ENCODE measurements at regions not wholly inside any gene's neighbourhood (a gene's known extent, or its start where the extent isn't known, plus 50 kb on each side); places are given as distances from the start of the nearest gene placed in this dataset.

DNA sequence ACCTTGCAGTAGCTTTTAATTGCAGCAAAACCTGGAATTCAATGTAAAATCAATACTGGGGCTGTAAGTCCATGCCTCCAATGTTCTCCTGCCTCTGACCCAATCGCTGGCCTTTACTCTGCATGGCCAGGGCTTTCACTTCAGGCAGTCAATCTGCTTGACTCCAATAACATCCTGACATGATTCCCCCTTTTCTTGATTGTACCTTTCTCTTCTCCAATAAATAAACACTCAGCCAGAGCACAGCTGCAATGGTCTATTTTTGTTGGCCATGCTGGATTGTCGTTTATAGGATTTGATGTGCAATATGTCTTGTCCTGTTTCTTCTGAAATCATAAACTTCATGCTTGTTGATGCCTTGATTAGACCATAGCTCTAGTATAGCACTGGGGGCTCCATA lies 97.8 kb upstream of the COL1A2 start:
- DNase-seq (no peak), ATAC-seq (ENCODE audit: low read depth in 2 of 2) (no peak)
- Histone ChIP-seq H3K27ac (ENCODE audit: insufficient read depth, low read length, poor library complexity, severe bottlenecking) (no peak overlapping the region), H3K9me3 (ENCODE audit: control insufficient read depth in 2 of 2, low read length in 2 of 2) (no peaks in the 10 kb centered on the region), H3K27me3 (ENCODE audit: control insufficient read depth, insufficient read depth, low read length) (no peaks in the 10 kb centered on the region), H3K4me3 (ENCODE audit: low read depth, low read length) (no peak overlapping the region), H3K4me1 (ENCODE audit: control insufficient read depth, insufficient read depth, low read length, poor library complexity, severe bottlenecking) (no peaks in the 10 kb centered on the region), H3K36me3 (ENCODE audit: control insufficient read depth, insufficient read depth, low read length) (no peaks in the 10 kb centered on the region)
- no peaks in the 10 kb centered on the region for H3K4me1 Mint-ChIP-seq
- no peaks in the 10 kb centered on the region for H3K36me3 Mint-ChIP-seq
- no peak overlapping the region for H3K4me3 Mint-ChIP-seq
- H3K27ac Mint-ChIP-seq: no peak overlapping the region
- peaks cover 0 to 4% (median 0%) of the 10 kb centered on the region in 7 donors for H3K9me3 Mint-ChIP-seq
- H3K27me3 Mint-ChIP-seq: no peaks in the 10 kb centered on the region

DNA sequence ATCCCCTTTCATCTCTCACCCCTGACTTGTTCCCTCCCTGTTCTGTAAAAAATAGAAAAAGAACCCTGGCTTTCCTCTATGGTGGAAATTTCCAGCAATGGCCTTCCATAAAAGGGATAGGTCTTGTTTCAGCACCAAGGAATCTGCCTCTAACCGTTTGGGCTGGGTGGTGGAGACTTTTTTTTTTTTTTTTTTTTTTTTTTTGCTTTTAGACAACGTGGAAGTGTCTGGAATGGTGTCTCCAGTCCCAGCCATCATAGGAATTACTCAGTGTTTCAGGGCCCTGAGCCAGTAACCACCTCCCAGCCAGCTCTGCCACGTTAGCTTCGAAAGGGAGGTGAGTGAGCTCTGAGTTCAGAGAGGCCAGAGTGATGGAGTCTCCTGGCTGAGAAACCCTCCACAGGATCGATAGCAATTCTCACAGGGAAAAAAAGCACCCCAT lies 97.3 kb upstream of the COL1A2 start:
- Mint-ChIP-seq H3K4me3 (no peak overlapping the region), H3K36me3 (no peaks in the 10 kb centered on the region), H3K9me3 (peaks cover 0 to 4% (median 0%) of the 10 kb centered on the region in 7 donors), H3K4me1 (no peaks in the 10 kb centered on the region), H3K27me3 (no peaks in the 10 kb centered on the region), H3K27ac (no peak overlapping the region)
- ATAC-seq (ENCODE audit: low read depth in 2 of 2): no peak
- Histone ChIP-seq H3K27me3 (ENCODE audit: control insufficient read depth, insufficient read depth, low read length) (no peaks in the 10 kb centered on the region), H3K4me3 (ENCODE audit: low read depth, low read length) (no peak overlapping the region), H3K4me1 (ENCODE audit: control insufficient read depth, insufficient read depth, low read length, poor library complexity, severe bottlenecking) (no peaks in the 10 kb centered on the region), H3K9me3 (ENCODE audit: control insufficient read depth in 2 of 2, low read length in 2 of 2) (no peaks in the 10 kb centered on the region), H3K27ac (ENCODE audit: insufficient read depth, low read length, poor library complexity, severe bottlenecking) (no peak overlapping the region), H3K36me3 (ENCODE audit: control insufficient read depth, insufficient read depth, low read length) (no peaks in the 10 kb centered on the region)
- no peak for DNase-seq

DNA sequence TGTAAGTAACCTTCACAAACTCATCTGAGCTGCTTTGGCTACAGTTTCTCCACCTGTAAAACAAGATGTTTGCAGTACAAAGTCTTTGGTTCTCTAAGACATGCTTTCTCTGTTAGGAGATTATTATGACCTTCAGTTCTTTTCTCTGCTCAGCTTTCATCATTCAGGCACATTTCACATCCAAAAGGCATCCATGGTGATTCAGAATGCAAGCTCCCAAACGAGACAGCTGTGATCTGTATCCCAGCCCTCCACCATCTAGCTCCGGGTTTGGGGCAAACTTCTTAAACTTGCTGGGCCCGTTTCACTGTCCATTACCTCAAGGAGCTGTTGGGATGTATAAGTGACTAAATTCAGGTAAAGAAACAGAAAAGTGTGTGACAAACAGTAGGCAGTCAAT lies 95.8 kb upstream of the COL1A2 start:
- H3K27me3 Mint-ChIP-seq: no peaks in the 10 kb centered on the region
- Histone ChIP-seq H3K4me1 (ENCODE audit: control insufficient read depth, insufficient read depth, low read length, poor library complexity, severe bottlenecking) (no peaks in the 10 kb centered on the region), H3K4me3 (ENCODE audit: low read depth, low read length) (no peak overlapping the region), H3K27ac (ENCODE audit: insufficient read depth, low read length, poor library complexity, severe bottlenecking) (no peak overlapping the region), H3K36me3 (ENCODE audit: control insufficient read depth, insufficient read depth, low read length) (no peaks in the 10 kb centered on the region), H3K27me3 (ENCODE audit: control insufficient read depth, insufficient read depth, low read length) (no peaks in the 10 kb centered on the region), H3K9me3 (ENCODE audit: control insufficient read depth in 2 of 2, low read length in 2 of 2) (no peaks in the 10 kb centered on the region)
- ATAC-seq (ENCODE audit: low read depth in 2 of 2): no peak
- H3K4me1 Mint-ChIP-seq: no peaks in the 10 kb centered on the region
- no peak for DNase-seq
- H3K27ac Mint-ChIP-seq: no peak overlapping the region
- H3K36me3 Mint-ChIP-seq: no peaks in the 10 kb centered on the region
- no peak overlapping the region for H3K4me3 Mint-ChIP-seq
- peaks cover 0 to 4% (median 0%) of the 10 kb centered on the region in 7 donors for H3K9me3 Mint-ChIP-seq

DNA sequence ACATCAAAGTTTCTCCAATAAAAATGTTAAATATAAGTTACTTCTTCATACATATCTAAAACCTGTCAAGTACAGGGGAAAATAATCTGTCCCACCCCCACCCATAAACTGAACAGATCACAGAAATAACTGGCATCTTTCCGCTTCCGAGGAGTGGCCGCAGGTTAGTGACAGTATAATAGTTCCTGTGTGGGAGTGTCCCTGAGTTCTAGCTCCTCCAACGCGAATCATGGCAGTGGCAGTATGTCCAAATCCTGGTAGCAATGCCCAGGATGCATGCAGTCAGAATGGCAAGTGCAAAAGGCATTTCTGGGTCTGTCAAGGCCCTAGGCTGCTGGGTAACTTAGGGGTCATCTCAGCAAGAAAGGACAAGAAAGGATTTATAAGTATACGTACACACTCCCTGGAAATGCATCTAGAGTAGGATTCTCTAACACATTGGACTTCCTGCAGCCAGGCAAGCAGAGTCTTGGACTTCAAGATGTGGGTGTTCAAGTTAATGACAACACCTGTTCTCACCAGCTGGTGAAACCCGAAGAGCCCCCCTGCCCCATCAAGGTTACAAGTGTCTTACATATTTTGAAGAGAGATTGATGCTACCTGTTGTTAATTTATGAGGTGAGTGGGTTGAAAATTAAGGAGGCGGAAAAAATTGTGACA lies 94.4 kb upstream of the COL1A2 start:
- Mint-ChIP-seq H3K4me3 (no peak overlapping the region), H3K27ac (no peak overlapping the region), H3K27me3 (no peaks in the 10 kb centered on the region), H3K36me3 (no peaks in the 10 kb centered on the region), H3K9me3 (peaks cover 0 to 6% (median 0%) of the 10 kb centered on the region in 7 donors), H3K4me1 (no peaks in the 10 kb centered on the region)
- Histone ChIP-seq H3K27ac (ENCODE audit: insufficient read depth, low read length, poor library complexity, severe bottlenecking) (no peak overlapping the region), H3K9me3 (ENCODE audit: control insufficient read depth in 2 of 2, low read length in 2 of 2) (no peaks in the 10 kb centered on the region), H3K4me3 (ENCODE audit: low read depth, low read length) (no peak overlapping the region), H3K36me3 (ENCODE audit: control insufficient read depth, insufficient read depth, low read length) (no peaks in the 10 kb centered on the region), H3K4me1 (ENCODE audit: control insufficient read depth, insufficient read depth, low read length, poor library complexity, severe bottlenecking) (no peaks in the 10 kb centered on the region), H3K27me3 (ENCODE audit: control insufficient read depth, insufficient read depth, low read length) (no peaks in the 10 kb centered on the region)
- ATAC-seq (ENCODE audit: low read depth in 2 of 2) (no peak), DNase-seq (no peak)

DNA sequence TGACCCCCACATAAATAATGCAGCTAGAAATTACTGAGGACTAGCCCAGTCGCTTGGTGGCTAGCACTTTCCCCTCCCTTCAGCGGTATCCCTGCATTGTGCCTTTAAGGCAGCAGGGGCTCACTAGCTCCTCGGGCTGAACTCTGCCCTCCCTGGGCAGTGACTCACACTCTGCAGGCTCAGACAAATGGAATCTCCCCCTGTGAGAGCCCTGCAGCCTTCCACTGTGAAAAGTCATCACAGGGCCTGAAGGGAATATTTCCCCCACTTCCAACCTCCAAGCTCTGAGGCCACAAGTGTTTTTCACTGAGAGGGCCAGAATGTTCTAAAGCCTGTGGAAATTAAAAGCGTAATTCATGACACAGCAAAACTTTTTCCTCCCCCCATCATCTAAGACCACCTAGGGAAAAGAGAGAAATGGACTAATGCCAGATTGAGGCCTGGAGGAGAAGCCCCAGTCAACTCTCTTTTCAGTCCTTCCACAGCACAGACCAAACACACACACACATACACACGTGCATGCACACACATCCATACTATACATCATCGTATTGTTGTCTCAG lies 93.6 kb upstream of the COL1A2 start:
- Mint-ChIP-seq H3K4me3 (no peak overlapping the region), H3K9me3 (peaks cover 0 to 6% (median 0%) of the 10 kb centered on the region in 7 donors)

DNA sequence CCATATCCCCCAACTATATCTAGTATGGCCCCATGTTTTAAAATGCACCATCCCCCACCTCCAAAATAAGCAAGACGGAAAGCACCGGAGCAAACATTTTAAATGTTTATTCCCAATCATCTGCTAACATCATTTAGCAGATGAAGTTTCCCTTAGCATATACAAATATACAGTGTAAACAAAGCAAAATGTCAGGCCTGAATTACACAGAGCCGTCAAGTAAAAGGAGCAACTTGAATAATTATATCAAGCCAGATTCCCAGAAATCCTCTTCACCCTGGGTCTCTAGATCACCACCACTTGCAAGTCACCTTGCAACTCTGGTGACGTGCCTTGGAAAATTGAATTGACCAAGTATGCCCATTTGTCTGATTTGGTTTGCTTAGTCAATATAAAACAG lies 91.6 kb upstream of the COL1A2 start:
- Mint-ChIP-seq H3K27me3 (no peaks in the 10 kb centered on the region), H3K36me3 (no peaks in the 10 kb centered on the region), H3K27ac (no peak overlapping the region), H3K4me3 (peak overlapping the region in 1 of 4 donors; percentile 3), H3K4me1 (no peaks in the 10 kb centered on the region), H3K9me3 (peaks cover 0 to 6% (median 0%) of the 10 kb centered on the region in 7 donors)
- ATAC-seq (ENCODE audit: low read depth in 2 of 2) (no peak), DNase-seq (no peak)
- no peaks in the 10 kb centered on the region for H3K9me3 ChIP-seq (ENCODE audit: control insufficient read depth in 2 of 2, low read length in 2 of 2)
- no peaks in the 10 kb centered on the region for H3K4me1 ChIP-seq (ENCODE audit: control insufficient read depth, insufficient read depth, low read length, poor library complexity, severe bottlenecking)
- no peak overlapping the region for H3K27ac ChIP-seq (ENCODE audit: insufficient read depth, low read length, poor library complexity, severe bottlenecking)
- no peaks in the 10 kb centered on the region for H3K36me3 ChIP-seq (ENCODE audit: control insufficient read depth, insufficient read depth, low read length)
- no peaks in the 10 kb centered on the region for H3K27me3 ChIP-seq (ENCODE audit: control insufficient read depth, insufficient read depth, low read length)
- no peak overlapping the region for H3K4me3 ChIP-seq (ENCODE audit: low read depth, low read length)

More for the DNA sequence above, 93.6 kb upstream of the COL1A2 start:
- Histone ChIP-seq H3K4me3 (ENCODE audit: low read depth, low read length) (no peak overlapping the region), H3K36me3 (ENCODE audit: control insufficient read depth, insufficient read depth, low read length) (no peaks in the 10 kb centered on the region), H3K9me3 (ENCODE audit: control insufficient read depth in 2 of 2, low read length in 2 of 2) (no peaks in the 10 kb centered on the region), H3K27ac (ENCODE audit: insufficient read depth, low read length, poor library complexity, severe bottlenecking) (no peak overlapping the region), H3K27me3 (ENCODE audit: control insufficient read depth, insufficient read depth, low read length) (no peaks in the 10 kb centered on the region), H3K4me1 (ENCODE audit: control insufficient read depth, insufficient read depth, low read length, poor library complexity, severe bottlenecking) (no peaks in the 10 kb centered on the region)
- H3K36me3 Mint-ChIP-seq: no peaks in the 10 kb centered on the region
- no peak for ATAC-seq (ENCODE audit: low read depth in 2 of 2)
- no peak for DNase-seq
- no peaks in the 10 kb centered on the region for H3K4me1 Mint-ChIP-seq
- no peak overlapping the region for H3K27ac Mint-ChIP-seq
- no peaks in the 10 kb centered on the region for H3K27me3 Mint-ChIP-seq

DNA sequence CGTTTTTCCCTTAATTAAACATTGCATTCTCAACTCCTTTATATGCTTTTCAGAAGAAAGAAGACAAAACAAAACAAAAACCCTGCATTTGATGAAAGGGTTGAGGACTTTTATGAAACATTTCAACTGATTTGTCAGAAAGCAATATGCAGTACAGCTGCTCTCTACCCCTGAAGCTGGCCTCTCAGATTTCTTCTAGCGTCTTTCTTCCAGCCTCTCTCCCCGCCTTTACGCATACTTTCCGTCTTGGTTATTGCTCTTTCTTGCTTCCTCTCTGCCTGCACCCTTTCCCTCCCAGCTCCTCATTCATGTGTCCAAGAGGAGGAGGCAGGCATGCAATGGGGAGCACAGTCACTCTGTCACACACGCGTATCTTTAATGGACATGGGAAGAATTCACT lies 91.0 kb upstream of the COL1A2 start:
- no peaks in the 10 kb centered on the region for H3K36me3 Mint-ChIP-seq
- peaks cover 0 to 6% (median 0%) of the 10 kb centered on the region in 7 donors for H3K9me3 Mint-ChIP-seq
- no peaks in the 10 kb centered on the region for H3K9me3 ChIP-seq (ENCODE audit: control insufficient read depth in 2 of 2, low read length in 2 of 2)
- H3K27ac ChIP-seq (ENCODE audit: insufficient read depth, low read length, poor library complexity, severe bottlenecking): no peak overlapping the region
- DNase-seq: no peak
- no peaks in the 10 kb centered on the region for H3K36me3 ChIP-seq (ENCODE audit: control insufficient read depth, insufficient read depth, low read length)
- no peaks in the 10 kb centered on the region for H3K4me1 Mint-ChIP-seq
- H3K4me1 ChIP-seq (ENCODE audit: control insufficient read depth, insufficient read depth, low read length, poor library complexity, severe bottlenecking): no peaks in the 10 kb centered on the region
- no peaks in the 10 kb centered on the region for H3K27me3 Mint-ChIP-seq
- no peaks in the 10 kb centered on the region for H3K27me3 ChIP-seq (ENCODE audit: control insufficient read depth, insufficient read depth, low read length)
- no peak overlapping the region for H3K4me3 ChIP-seq (ENCODE audit: low read depth, low read length)
- H3K27ac Mint-ChIP-seq: no peak overlapping the region
- no peak overlapping the region for H3K4me3 Mint-ChIP-seq
- no peak for ATAC-seq (ENCODE audit: low read depth in 2 of 2)

DNA sequence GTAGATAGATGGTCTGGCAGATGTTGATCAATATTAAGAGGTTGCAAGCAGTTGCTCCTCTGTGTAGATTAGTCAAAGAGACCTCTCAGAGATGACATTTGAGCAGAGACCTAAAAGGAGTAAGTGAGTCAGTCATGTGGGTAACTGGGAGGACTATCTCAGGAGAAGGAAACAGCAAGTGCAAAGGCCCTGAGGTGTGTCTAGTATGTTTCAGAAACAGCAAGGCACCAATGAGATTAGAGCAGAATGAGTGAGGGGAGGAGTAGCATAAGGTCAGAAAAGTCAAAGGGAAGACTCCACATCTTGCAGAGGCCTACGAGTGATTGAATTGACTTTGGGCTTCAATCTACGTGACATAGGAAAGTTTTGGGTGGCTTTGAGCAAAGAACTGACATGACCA lies 89.8 kb upstream of the COL1A2 start:
- Histone ChIP-seq H3K27me3 (ENCODE audit: control insufficient read depth, insufficient read depth, low read length) (no peaks in the 10 kb centered on the region), H3K9me3 (ENCODE audit: control insufficient read depth in 2 of 2, low read length in 2 of 2) (no peaks in the 10 kb centered on the region), H3K4me3 (ENCODE audit: low read depth, low read length) (no peak overlapping the region), H3K36me3 (ENCODE audit: control insufficient read depth, insufficient read depth, low read length) (no peaks in the 10 kb centered on the region), H3K4me1 (ENCODE audit: control insufficient read depth, insufficient read depth, low read length, poor library complexity, severe bottlenecking) (no peaks in the 10 kb centered on the region), H3K27ac (ENCODE audit: insufficient read depth, low read length, poor library complexity, severe bottlenecking) (no peak overlapping the region)
- Mint-ChIP-seq H3K4me3 (no peak overlapping the region), H3K27ac (no peak overlapping the region), H3K4me1 (no peaks in the 10 kb centered on the region), H3K27me3 (no peaks in the 10 kb centered on the region), H3K9me3 (peaks cover 0 to 11% (median 0%) of the 10 kb centered on the region in 7 donors), H3K36me3 (no peaks in the 10 kb centered on the region)
- ATAC-seq (ENCODE audit: low read depth in 2 of 2) (no peak), DNase-seq (no peak)
